GM12891 (cell line): ENCODE measurements at regions not wholly inside any gene's neighbourhood (a gene's known extent, or its start where the extent isn't known, plus 50 kb on each side); places are given as distances from the start of the nearest gene placed in this dataset.

Source experiments
- POLR2A ChIP-seq: IDR thresholded peaks from 2 replicates; pipeline ENCODE4 v1.6.1; 2011; ENCODE audit warnings: low read depth, low read length, control low read depth
- POLR2AphosphoS5 ChIP-seq: IDR thresholded peaks from 2 replicates; pipeline ENCODE4 v1.6.1; 2011; ENCODE audit warnings: low read depth, low read length, control low read depth
- SPI1 ChIP-seq: IDR thresholded peaks from 2 replicates; pipeline ENCODE4 v1.6.1; 2011; ENCODE audit warnings: low read depth, low read length, control low read depth
- TAF1 ChIP-seq: IDR thresholded peaks from 2 replicates; pipeline ENCODE4 v1.6.1; 2011; ENCODE audit warnings: low read depth, low read length, control low read depth

- TF ChIP-seq POLR2AphosphoS5 (no peak), POLR2A (no peak), TAF1 (no peak), SPI1 (no peak)
Observed at GRCh38 chr6:159431750-159432149, 261.3 kb downstream of the SOD2 start.
